ENCODE measurements at regions not wholly inside any gene's neighbourhood (a gene's known extent, or its start where the extent isn't known, plus 50 kb on each side); places are given as distances from the start of the nearest gene placed in this dataset.

DNA sequence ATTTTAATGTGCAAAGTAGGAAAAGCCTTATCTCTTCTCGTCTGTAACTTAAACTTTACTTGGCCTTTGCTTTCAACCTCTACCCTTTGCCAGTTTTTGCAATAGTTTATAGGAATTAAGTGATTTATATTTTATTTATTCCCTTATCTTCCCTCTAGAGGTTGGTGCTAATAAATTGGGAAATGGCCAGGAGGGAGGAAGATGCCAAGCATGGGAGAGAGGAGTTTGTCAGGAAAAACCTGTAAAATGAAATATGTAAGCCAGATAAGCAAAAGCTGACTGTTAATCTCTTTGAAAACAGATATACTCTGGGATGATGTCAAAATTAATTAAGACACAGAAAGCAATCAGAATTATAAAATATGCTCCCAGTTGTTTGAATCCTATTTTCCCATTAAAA is 484.5 kb downstream of the NR2F1-AS1 start:
- DNase-seq: no peak

DNA sequence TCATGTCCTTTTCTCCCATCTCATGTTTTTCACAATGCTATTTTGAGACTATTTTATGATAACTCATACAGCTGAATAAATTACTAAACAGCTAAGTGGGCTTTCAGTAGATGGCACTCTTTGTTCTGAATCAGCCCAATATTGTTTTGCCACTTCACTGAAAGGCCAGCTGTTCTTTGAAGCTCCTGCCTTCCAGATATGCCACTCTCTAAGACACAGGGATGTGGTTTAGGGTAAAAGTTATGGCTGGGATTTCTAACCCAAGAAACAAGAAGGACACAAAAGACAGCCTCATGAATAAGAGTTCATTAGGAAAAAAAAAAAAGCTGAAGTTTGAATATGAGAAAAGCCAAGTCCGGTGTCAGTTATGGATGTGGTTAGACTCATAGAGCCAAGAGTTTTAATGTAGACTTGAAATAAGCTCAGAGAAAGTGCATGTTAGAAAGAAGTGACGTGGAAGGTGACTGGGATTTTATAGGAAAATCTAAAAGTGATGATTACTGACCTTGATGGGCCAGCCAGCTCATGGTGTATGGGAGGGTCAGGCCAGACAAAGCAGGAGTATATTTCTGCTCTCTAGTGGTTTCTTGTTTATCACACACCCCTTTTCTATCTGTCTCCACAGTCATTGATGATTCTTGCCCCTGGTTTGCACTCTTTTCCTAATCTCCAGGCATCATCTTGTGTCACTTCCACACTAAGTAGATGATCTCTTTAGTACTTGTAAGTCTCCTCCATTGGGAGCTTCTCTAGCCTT is 488.5 kb downstream of the NR2F1-AS1 start:
- DNase-seq: no peak

DNA sequence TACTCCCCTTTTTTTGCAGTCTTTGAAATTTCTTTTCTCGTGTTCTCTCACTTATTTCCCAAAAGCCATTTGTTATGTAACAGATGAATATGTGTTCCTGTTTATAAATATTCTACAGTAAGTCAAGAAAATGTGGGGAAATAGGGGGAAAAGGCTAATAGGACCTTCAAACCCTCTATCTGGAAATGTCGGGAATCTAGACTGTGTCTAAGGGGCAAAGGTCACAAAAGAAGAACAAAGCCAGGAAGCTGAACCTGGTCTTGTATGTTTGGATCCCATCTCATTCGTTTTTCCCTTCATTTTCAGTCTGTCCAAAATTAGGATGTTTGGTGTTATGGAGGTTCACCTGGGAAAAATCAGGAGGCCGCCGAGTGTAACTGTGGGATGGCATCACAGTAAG is 490.3 kb downstream of the NR2F1-AS1 start:
- no peak for DNase-seq

DNA sequence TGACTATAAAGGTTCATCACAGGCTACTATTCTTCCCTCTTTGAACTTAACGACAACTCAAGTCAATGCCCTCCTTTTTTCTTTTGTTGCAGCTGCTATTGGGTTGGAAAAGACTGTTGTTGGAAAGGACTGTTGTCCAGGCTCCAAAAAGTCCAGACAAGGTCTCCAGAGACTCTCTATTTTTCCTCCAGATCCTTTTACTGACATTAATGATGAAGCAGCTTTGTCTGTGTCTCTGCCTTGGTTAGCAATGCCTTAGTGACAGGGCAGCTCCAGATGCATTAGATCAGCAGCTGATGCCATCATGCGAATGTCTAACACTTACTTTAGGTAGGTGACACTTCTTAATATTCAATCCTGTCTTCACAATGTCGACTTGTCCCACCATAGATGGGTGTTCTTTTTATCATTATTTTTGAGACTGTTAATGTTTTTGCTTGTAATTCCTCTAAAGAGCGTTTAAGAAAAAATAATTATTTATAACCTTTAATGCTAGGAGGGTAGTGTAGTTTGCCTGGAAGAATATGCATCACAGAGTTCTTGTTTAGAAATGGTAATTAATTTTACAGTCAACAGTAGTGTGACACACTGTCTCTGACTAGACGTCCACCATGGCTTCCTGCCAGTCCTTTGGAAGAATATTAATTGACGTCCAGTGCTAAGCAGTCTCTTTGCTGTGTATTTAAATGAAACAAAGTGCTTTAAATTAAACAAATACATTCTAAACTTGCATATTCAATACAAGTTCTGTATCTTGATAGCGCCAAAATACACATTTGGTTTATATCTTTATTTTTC is 492.2 kb downstream of the NR2F1-AS1 start:
- no peak for DNase-seq

DNA sequence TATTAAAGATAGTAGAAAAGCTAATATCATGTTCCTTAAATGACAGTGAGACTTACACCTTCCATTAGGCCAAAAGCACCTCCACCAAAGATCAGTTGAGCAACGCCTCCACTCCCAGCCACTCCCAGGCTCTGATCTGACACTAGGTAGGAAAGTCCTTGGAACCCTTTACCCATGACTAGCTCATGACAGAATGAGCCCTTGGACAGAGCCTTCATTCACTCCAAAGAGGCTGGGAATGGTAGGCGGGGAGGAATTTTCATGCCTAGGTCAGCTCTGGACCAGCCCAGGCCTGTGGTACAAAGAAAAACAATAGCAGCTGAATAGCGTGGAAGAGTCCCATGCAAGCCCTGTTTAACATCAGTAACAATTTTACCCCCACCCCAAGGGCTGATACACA is 493.7 kb downstream of the NR2F1-AS1 start:
- DNase-seq: no peak

DNA sequence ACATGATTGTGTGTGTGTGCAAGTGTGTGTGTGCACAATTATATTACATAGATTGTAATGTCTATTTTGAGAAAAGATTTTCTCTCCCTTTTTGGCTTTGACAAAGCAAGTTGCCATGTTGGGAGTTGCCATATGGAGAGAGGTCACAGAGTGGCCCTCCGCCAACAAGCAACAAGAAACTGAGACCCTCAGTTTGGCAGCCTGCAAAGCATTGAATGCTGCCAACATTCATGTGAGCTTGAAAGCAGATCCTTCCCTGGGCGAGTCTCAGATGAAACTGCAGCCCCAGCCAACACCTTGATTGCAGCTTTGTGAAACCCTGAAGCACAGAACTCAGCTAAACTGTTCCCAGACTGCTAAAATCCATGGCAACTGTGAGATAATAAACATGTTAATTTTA is 498.0 kb downstream of the NR2F1-AS1 start:
- DNase-seq: no peak

DNA sequence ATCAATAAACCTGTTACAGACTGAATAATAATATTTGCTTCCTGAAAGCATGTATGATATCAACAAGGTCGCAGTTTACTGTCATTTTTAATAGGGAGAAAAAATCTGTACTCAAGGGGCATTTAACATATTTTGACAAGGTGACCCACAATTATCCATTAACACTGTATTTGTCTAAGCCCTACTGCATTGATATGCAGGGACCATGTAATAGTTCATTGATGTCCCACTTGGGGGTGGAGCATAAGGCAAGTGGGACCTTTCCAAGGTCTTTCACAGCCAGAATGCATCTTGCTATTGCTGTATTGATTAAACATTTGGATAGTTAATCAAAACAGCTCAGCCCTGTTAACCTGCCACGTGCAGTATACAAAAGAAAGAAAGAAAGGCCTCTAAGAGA is 502.0 kb downstream of the NR2F1-AS1 start:
- no peak for DNase-seq

DNA sequence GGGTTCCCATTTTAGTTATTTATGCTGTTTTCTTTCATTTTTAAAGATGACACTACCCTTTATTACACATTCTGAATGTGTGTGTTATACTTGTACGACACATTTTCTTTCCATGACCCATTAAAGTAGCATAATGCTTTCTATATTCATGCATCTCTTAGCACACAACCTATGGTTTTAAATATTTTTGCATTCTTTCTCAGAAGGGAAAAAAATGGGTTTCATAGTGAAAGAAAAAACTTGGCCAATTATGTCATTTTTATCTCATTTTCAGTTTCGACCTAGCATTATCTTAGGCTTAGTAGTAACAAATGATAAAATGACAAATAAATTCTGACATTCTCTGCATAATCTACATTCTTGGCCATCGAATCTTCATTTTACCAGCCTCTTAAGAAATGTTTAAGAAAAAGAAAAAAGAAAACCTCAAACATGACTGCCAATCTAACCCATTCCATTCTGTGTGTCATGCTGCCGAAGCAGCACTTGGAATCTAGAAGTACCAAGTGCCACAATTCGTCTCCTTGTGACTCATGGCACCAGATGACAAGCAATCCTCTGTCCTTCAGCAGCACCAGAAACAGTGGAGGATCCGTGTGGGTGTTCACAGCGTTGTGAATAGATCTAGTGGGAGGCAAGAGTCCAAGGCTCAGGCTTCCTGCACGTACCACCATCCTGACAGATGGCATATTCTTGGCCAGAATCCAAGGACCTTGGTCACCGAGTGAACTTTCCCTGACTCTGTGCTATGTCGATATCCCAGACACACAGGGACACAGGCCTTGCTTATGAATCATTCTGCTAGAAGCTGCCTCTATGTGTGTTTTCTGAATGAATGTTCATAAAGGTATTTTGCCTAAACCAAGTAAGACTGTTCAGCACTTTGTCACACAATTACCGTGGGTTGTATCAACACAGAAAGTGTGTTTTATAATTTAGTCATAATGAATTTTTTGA is 502.7 kb downstream of the NR2F1-AS1 start:
- DNase-seq: no peak

DNA sequence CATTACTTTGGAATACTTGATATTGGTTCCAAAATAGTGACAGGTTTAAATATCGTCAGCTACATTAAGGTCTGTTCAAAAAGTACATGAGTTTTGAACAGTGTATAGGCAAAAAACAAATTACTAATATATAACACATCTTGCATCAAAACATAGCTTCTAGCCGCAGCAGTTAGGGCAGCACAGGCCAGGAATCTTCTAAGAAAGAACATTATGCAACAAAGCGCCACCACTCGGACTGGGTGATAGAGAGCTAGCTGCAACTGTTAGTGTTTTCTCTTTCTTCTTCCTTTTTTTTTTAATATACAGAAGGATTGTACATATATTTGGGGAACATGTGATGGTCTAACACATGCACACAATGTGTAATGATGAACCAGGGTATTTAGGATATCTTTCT is 504.5 kb downstream of the NR2F1-AS1 start:
- DNase-seq: no peak

DNA sequence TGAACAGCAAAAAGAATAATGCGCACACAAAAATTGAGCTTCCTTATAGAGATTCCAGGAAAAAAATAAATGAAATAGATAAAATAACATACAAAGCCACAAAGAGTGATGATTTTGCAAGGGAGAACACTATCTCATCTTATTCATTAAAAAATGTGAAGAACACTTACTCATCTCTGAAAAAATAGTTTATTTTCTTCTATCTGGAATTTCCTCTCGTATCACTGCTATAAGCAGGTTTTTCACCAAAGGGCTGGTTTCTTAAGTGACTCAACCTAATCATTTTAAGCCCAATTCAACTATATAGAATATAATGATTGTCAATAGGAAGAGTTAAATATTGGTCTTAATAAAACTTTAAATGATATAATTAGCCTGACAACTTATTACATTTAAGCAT is 504.9 kb downstream of the NR2F1-AS1 start:
- DNase-seq: no peak

DNA sequence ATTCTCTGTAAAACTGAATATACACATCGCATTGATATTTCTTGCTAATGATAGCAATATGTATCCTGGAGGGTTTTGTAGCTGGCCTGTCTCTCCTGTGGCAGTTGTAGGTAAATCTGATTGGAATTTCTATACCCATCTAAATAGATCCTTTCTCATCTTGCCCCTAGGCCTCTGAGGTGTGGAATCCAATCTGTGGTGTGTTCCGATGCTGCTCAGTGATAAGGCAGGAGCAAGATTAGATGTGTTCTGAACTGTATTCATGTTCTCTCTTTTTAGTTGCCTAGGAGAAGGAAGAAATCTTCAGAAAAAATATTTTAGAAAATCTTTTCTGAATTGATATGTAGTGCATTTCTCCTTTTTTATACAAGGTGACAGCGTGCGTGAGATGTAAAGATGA is 507.5 kb downstream of the NR2F1-AS1 start:
- DNase-seq: no peak

DNA sequence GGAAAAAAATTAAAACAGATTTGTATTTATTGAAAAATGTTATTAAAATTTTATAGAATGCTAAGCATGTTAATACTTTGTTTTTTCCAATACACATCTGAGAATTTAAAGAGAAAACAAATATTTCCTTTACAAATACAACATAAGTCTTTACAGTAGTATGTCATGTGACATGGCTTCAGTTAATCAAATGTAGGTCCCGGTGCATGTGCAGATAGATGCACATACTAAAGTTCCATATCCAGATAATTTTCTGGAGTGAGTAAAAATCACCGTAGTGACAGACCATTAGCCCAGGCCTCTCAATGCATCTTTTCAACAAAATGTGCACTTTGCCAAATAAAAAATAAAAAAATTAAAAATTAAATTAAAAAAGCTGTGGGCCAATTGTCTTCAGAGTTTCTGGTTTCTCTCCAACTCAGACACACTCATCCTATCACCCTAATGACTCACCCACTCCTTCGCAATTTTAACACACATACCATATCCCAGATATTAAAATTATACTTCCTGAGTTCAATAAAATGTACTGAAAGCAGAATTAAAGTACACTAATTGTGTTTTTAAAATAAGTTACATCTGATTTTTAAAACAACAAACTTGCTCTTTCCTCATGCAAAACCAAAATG is 508.1 kb downstream of the NR2F1-AS1 start:
- DNase-seq: no peak

DNA sequence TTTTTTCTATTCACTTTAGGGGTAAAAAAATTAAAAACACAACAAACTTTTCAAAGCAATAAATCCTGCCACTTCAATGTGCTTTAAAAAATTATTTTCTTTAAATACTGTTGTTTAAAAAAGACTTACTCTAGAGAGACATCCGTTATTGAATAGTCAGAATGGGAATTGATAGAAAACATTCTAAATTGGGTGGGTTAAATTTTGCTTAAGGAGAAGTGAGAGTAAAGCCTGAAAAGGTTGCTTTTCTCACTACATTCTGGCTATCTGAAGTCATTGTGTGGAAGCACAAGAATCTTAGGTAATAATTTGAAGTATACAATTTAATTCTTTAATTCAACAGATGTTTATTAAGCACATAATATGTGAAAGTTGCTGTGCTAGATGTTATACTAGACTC is 509.3 kb downstream of the NR2F1-AS1 start:
- DNase-seq: no peak

DNA sequence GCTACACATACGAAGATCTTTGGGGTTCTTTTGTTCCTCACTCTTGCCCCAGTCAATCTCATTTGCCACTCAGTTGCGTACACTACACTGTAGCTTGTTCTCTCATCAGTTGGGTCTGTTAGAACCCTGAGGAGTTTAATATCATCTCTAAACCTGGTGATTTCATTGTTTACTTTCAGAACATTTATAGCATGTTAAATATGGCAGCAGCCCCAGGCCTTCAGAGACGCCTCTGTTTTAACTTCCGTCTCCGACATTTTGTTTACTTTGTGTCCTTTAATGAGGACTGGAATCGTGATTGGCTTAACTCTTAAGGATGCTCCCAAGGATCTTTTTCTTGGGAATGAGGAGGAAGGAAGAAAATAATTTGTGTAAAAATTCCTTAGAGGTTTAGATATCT is 510.1 kb downstream of the NR2F1-AS1 start:
- no peak for DNase-seq

DNA sequence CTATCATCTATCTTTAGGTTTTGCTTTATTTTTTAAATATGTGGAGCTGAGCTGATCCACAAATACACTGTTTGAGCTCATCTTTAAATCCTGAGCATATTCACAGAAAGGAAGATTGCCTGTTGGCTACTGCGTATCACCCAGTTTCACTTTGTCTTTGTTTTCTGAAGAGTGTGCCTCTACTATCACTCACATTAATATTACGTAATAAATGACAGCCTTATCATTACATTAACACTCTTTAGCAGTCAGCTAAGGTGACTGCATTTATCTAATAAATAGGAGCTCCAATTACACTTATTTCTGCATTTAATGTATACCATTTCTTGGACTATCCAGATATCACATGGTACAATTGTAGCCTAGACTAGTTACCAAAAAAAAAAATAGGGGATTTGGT is 511.7 kb downstream of the NR2F1-AS1 start:
- DNase-seq: no peak

DNA sequence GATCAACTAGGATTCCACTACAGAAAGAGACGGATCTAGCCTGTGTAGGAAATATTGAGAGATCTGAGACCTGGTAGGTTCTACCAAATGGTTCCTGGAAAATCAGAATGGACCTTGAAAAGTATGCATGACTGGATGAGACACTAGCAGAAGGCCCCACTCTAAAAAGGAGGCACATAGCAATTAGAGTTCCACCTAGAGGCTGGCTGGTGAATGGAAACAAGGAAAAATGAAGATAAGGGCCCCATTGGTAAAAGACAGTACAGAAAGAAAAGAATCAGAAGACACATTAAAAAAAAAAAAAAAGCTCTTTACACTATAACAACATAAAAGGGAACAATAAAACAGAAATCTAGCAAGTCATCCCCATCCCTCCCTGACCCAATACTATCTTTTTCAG is 518.5 kb downstream of the NR2F1-AS1 start:
- no peak for DNase-seq

DNA sequence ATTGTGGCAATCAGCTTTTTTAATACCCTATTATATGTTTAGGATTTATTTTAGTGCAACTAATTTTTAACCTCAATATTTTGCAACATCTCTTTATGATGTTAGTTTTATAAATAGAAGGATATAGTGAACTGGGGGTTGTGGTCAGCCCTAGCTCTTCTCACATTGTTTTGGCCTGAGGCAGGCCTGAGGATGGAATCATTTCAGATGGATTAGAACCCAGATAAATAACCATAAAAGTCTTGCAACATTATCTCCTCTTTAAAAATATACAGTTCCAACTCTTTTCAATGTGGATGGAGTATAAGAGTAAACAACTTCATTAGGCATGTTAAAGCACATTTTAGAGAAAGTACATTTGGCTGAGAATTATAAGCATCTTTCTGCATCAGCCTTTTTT is 522.7 kb downstream of the NR2F1-AS1 start:
- DNase-seq: no peak

DNA sequence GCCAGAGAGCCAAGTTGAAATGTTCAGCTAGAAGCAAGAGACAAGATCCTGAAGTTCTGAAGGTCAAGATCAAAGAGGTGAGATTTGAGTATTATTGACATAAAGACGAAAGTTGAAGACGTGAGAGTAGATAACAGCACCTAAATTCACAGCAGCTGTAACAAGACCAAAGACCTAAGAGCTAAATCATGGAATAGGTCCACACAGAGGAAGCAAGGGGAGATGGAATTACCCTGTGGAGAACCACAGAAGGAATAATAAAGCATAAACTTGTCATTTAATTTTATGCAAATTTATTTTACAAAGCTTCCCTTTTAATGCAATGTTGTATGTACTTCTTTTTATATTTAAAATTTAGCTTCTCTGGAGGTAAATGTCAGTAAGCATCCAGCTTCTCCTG is 523.7 kb downstream of the NR2F1-AS1 start:
- DNase-seq: no peak

DNA sequence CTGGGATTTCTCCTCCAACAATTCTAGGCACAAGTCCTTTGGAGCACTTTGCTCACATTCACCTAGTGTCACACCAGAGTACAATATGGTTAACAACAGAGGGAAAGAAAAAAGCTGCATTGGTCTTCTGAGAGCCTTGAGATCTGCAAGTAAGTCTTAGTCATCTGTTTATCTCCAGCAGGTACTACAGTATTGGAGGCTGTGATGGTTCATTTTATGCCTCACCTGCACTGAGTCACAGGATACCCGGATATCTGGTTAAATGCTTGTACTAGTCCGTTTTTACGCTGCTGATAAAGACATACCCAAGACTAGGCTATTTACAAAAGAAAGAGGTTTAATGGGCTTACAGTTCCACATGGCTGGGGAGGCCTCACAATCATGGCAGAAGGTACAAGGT is 525.0 kb downstream of the NR2F1-AS1 start:
- no peak for DNase-seq

DNA sequence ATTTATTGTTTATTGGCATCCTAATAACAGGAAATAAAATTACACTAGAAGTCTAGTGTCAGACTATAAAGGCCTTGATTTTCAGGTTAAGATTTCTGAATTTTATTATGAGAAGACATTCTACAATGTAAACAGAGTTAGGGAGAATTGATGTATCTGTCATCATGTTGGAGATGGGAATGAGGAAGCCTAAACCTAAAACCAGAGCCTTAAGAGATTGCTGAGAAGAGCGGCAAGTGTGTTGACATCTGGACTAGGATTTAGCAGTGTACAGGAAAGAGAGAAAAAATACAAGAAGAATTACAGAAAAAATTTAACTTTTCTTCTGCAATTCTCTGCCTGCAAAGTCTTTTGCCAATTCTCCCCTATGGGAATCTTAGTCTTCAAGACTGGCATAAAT is 525.5 kb downstream of the NR2F1-AS1 start:
- DNase-seq: no peak

DNA sequence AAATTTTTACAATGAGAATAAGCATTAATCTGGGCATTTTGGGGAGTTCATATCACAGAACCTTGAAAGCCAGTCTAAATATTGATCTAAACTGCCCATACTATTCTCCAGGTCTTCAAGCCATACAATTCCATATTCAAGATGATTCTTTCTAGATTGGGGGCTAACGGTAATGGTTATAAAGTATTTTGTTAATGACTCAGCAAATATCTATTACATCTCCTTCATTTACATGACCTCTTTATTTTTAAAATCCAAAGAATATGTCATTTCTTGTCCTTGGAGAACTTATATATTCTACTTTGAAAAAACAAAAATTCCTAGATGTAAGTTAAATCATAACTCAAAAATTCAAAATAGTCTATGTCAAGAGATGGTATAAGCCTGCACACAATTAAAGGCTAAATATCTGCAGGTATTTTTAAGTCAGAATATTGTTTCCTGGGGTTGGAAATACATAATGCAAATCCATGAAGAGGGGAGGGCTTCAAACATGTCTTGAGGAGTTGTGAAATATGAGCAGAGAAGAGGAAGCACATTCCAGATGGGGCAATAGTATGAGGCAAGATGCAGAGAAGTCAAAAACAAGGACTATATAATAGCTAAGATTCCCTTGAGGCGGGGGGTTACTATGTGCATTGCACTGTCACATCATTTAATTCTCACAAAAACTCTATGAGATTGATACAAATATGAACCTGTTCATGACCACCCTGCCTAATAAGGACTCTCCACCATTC is 526.4 kb downstream of the NR2F1-AS1 start:
- DNase-seq: no peak

DNA sequence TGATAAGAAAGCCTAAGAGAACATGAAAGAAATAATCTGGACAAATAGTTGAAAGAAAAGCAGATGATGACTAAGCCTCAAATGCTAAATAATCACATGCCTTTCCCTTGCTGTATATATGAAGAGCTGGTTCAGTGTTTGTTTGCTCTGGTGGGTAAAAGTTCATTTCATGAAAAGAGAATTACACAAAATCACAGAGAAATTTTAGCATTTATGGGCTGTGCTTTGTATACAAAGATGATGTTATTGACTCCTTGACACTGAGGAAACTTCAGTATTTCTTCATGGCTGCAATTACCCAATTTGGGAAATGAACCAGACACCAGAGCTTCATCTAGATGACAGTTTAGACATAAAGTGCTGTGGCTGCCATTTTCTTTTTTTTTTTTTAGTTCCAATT is 527.2 kb downstream of the NR2F1-AS1 start:
- no peak for DNase-seq
